ENCODE measurements at regions not wholly inside any gene's neighbourhood (a gene's known extent, or its start where the extent isn't known, plus 50 kb on each side); places are given as distances from the start of the nearest gene placed in this dataset.
"Not testable (repeated sequence)": the region's sequence is repeated elsewhere in the genome, so short reads cannot be mapped to it uniquely, and the experiment has no call there.

DNA sequence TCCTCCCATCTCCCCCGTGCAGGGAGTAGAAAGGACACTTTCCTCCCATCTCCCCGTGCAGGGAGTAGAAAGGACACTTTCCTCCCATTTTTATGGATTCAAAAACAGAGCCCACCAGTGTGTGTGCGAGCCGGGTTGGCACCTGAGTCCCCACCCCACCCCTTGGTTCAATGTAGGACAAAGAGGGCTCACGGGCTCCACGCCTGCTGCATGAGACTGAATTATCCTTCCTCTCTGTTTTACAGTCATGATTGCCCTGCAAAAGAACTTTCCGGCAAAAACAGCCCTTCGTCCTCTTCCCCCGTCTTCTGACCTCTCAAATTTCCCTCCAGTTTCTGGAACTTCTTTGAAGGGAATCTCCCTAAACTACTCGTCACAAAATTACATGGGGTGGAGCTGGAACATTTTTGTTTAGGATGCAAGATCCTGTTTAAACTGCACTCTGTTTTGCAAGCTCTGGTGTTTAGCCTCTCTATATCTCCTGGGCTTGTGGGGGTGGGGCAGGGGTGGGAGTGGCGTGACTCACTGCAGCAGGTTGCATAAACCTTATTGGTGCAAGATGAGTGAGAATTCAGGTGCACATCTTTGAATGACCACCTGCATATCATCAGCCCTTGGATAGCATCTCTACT is 99.8 kb downstream of the PSMG1 start:
- intact Hi-C loops (cut with micrococcal nuclease) = no loop called here

DNA sequence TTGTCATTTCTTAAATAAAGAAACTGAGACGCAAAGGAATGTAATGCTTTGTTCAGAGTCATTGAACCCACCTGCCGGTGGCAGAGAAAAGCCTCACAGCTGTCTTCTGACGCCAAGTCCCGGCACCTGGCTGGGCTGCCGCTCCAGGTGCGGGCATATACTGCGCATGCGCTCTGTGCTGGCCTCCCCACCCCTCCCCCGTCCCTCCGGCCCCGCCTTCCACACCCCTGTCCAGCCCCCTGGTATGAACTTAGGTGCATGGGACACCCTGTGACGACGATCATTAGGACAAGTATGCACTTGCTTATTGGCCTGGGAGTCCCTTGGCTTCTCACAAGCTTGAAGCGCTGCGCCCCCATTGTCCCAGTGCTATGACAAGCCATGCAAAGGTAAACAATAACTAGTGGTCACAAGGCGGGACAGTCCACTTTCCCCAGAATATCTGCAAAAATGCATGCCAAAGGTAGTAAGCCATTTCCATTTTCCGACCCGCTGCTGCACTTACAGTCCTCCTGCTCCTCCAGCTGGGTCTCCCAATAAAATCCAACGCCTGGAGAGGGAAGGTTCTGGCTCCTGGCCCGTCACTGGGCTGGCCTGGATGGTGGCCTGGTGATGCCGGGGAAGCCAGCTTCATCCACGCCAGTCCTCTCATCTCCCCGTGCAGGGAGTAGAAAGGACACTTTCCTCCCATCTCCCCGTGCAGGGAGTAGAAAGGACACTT is 100.4 kb downstream of the PSMG1 start:
- intact Hi-C loops (cut with micrococcal nuclease) = no loop called here

DNA sequence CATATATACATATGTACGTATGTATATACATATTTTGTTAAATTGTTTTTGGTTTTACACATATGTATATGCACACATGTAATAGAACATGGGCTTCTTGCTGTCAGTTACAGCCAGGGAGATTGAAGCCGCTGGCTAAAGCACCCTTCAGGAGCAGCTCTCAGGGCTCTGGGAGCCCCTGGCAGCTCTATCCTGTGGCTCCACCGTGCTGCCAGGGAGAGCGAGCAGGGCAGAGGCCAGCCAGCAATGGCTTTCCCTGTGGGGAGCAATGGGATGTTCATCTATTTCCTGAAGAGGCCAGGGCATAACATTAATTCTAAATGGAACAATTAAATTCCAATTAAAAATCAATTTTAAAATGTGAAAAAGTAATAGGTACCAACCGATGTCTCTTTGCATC is 102.9 kb downstream of the PSMG1 start:
- intact Hi-C loops (cut with micrococcal nuclease) = no loop called here

DNA sequence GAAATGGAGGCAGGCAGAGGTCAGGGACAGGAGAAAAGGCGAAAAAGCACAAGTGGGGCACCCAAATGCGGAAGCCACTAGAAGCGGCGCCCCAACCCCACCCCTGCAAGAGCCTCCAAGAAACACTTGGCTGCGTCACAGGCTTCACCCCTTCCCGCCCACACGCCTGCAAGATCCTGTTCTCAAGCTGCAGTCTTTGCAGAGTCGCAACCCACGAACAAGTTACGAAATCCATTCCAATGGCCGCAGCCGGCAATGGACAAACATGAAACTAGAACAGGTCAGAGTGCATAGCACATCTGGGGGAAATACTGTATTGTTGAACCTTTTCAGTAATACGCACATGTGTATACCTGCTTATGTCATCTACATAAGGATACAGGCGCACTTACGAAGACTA is 103.6 kb downstream of the PSMG1 start:
- intact Hi-C loops (cut with micrococcal nuclease) = no loop called here

DNA sequence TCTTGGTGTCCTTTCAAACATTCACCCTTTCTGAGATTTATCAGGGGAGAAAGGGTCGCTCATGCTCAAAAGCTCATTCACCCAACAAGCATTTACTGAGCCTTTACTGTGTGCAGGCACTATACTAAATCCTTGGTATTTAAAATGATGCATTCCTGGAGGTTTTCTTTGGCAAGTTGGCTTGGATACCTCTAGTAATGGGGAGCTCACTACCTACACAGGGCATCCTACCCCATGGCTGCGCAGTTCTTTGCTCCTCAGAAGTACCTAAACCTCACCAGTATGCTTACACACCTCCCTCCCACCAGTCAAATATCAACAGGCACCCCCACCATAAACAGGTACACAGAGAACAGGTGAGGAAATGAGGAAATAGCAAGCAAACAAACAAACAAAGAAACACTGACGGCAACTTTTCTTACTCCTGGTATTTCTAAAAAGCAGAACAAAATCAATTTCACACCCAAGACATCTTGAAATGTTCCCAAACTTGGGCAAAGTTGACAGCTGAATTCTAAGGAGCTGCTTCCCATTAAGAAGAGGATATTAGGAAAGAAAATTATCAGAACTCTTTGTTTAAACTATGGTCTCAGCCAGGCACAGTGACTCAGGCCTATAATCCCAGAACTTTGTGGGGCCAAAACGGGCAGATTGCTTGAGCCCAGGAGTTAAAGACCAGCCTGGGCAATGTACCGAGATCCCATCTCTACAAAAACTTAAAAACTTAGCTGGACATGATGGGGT is 104.8 kb downstream of the PSMG1 start:
- intact Hi-C loops (cut with micrococcal nuclease) = no loop called here

DNA sequence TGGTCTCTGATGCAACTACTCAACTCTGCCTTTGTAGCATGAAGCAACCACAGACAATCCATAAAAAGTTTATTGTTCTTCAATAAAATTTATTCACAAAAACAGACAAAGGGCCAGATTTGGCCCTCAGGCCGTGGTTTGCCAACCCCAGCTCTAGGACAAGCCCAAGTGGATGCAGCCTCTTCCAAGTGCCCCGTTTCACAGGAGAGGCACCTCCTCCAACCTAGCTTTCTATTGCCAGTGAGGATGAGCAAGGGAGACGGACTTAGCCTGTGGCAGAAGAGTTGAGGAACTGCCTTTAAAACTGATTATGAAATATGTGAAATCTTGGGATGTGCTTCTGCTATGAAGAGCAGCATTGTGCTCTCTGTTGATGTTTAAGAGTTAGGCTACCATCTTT is 105.4 kb downstream of the PSMG1 start:
- intact Hi-C loops (cut with micrococcal nuclease) = no loop called here

DNA sequence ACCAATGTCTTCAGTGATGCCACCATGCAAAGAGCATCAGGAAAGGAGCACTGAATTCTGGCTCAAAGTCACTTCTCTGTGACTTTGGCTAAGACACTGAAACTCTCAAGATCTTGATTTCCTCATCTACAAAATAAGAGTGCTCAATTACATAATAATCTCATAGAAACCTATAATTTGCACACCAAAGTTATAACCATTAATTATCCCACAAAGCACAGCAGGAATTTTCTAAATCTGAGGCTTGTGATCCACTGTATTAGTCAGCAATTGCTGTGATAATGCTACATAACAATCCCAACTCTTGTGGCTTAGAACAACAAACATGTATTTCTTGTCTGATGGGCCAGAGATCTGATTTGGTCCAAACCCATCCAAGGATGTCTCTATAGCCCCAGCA is 108.7 kb downstream of the PSMG1 start:
- intact Hi-C loops (cut with micrococcal nuclease) = no loop called here

DNA sequence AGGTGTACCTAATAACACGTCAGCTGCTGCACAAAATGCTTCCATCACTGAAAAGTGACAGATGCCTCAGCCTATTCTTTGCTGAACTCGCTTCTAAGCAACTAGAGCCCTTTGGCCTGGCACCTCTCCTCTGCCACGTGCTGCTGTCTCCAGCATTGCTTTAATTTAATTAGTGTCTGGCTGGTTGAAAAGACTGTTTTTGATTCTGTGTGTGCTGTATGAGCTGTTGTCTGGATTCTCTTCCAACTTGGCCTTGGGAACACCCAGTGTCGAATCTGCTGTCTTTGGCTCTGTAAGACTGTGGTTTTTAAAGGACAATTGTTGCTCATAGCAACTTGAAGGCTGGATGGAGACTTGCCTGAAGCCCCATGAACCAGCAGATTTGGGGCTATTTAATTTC is 109.5 kb downstream of the PSMG1 start:
- intact Hi-C loops (cut with micrococcal nuclease) = no loop called here

DNA sequence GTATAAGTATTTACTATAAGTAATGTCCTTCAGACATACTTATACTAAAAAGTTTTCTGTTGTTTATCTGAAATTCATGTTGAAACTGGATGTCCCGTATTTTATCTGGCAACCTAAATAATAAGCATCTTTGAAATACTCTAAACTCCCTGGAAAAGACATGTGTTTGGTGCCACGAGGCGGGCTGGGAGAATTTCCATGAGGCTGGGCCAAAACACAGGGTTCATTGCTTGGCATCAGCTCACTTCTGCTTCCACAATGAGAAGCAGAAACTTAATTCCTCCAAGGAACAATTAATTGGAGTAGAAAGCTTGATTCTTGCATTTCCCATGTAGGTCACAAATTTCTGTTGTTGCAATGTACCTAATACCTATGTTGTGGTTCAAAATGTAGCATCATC is 110.2 kb downstream of the PSMG1 start:
- intact Hi-C loops (cut with micrococcal nuclease) = no loop called here

DNA sequence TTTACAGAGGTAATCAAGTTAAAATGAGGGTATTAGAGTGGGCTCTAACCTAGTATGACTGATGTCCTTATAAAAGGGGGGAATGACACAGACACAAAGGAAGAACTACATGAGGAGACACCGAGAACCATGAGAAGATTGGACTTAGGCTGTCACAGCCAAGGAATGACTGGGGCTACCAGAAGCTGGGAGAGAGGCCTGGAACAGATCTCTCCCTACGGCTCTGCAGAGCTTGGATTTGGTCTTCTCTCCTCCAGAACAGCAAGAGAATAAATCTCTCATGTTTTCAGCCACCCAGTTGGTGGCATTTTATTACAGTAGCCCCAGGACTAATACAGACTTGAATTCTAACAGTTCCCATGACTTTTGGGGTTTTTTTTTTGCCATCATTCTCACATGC is 110.8 kb downstream of the PSMG1 start:
- intact Hi-C loops (cut with micrococcal nuclease) = no loop called here

DNA sequence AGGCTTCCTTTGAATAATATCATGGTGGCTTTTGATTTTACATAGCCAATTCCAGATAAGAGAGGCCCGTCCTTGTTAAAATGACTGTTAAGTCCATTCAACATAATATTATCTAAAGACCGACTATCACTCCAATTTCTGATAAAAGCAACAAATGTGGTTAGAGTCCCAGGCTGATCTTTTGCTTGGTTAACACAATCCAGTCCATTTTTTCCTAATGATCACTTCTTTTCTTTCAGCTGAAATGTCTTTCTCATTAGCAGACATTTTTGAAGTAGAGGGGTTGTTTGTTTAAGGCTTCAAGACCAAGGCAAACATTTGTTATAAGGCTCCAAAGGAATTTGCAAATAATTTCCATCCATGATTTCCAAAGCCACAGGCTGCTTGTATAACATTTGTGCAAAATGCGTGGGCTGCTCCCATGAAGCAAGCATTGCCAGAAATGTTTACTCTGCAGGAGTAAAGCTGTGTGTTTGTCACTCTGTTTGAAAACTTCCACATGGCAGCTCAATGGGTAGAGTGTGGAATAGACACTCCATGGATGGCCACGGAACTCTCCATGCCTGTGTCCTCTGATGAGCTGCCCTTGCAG is 111.5 kb downstream of the PSMG1 start:
- intact Hi-C loops (cut with micrococcal nuclease) = no loop called here

DNA sequence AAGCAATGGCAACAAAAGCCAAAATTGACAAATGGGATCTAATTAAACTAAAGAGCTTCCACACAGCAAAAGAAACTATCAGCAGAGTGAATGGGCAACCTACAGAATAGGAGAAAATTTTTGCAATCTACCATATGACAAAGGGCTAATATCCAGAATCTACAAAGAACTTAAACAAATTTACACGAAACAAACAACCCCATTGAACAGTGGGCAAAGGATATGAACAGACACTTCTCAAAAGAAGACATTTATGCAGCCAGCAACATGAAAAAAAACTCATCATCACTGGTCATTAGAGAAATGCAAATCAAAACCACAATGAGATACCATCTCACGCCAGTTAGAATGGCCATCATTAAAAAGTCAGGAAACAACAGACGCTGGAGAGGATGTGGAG is 113.4 kb downstream of the PSMG1 start:
- intact Hi-C loops (cut with micrococcal nuclease) = not testable (repeated sequence)

DNA sequence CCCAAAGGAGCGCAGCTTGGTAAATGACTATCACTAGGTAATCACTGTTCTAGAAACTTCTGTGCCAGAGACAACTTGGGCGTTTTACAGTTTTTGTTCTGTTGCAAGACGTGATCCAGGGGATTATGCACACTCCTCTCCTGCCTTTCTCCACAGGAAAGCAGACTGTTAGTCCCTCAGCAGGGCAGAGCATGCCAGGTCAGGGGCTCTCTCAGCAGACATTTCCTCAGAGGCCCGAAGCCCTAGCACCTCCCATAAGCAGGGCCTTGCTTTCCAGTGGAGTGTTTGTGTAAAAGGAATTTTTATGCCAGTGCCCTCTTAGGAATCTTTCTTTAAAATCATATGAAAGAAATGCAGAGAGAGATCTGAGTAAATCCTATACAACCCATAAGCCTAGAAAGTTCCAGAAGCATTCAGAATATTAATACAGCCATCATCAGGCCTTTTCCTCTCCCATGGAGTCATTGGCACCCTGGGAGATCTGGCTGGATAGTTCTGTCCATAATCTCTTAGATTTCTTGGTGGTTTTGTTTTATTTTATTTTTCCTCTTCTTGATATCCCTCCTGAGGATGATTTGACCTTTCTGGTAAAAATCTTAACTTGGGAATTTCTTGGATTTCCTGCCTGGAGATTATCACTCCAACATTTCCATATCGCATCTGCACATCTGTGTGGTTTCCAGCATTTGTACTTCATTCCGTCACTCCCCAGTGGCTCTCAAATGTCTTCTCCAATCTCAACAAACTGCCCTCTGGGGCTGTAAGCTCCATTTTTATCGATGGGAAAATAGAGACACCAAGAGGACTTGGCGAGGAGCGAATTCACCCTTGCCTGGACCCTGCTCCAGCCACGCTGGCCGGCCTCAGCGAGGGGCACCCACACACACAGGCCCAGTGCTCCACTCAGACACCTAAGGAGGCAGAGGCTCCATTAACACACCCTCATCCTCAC is 116.1 kb downstream of the PSMG1 start:
- intact Hi-C loops (cut with micrococcal nuclease) = no loop called here

DNA sequence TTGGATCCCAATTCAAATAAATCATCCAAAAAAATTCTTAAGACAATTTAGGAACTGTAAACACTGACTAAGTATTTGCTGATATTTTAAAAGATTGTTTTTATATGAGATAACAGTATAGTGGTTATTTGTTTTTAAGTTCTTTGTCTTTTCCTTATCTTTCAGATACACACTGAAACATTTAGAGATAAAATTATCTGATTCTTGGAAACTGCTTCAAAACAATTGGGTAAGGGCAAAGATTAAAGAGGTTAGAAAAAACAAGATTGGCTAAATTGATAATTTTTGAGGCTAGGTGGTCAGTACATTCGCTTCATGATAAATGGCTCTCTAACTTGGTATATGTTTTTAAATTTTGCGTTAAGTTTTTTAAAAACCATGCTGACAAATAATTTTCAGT is 117.3 kb downstream of the PSMG1 start:
- intact Hi-C loops (cut with micrococcal nuclease) = no loop called here

DNA sequence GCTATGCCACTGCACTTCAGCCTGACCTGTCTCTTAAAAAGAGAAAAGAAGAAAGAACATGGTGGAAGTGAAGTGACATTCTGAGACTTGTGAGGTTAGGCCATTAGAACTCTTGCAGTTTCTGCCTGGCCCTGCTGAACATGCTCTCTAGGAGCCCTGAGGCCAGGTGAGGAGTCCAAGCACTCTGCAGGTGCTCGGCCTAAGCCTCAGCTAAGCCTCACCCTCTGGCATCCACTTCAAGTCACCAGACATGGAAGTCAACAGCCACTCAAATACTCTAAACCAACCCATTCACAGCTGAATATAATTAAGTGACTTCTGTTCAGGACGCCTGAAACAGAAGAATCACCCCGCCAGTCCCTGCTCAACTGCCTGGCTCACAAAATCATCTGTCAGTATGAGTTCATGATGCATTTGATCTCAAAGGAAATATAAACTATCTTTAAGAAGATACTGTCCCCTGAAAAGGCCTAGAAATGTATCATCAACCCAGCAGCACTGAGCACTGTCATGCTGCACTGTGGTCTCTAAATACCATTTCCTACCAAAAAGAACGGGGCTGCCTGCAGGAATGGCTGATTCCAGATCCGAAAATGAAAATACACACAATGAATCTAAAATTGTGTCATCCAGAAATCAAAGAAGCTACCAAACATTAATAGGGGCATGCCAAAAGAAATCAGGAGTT is 118.8 kb downstream of the PSMG1 start:
- intact Hi-C loops (cut with micrococcal nuclease) = no loop called here

DNA sequence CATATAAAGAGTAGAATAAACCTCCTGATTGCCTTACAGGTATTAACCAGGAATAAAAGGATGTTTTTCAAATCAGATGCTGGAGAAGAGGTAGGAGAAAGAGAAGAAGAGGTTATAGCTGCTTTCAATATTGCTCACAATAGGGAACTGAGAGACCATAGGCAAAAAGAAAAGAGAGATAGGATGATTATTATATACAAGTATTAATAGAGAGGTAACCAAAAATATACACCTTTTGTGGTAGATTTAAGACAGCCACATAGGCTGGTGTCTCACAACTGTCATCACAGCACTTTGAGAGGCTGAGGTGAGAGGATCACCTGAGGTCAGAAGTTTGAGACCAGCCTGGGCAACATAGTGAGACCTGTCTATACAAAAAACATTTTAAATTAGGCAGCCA is 119.7 kb downstream of the PSMG1 start:
- intact Hi-C loops (cut with micrococcal nuclease) = no loop called here

DNA sequence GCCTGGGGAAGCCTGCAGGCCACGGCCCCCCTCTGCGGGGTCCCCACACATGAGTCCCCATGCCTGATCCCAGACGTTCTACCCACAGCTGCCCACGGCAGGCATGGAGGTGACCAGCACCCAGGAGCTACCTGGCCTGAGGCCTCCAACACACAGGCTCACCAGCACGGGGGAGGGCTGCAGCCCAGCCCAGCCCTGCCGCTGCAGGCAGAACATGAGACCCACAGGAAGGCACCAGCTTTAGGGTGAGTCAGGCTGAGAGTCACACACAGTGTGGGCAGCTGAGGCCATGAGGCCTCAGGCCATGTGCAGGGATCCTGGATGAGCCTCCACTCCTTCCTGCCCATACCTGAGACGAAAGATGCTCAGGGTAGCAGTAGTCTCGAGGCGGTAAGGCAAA is 121.1 kb downstream of the PSMG1 start:
- intact Hi-C loops (cut with micrococcal nuclease) = no loop called here

DNA sequence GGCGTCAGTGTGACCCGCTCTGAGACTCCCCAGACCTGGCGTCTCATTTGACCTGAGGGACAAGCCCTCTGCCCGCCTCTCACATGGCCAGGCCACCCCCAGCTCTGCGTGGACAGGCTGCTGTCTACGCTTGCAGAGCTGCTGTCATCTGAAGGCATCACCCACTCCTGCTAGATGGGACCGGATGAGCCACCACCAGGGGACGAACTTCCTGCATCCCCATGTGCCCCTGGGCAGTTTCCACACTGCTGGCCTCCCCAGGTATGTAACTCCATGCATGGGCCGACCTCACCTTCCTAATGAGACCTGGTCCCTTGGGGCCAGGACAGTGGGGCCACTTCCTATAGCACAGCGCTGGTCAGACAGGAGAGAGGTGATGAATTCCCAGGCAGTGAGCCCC is 121.5 kb downstream of the PSMG1 start:
- intact Hi-C loops (cut with micrococcal nuclease) = no loop called here

DNA sequence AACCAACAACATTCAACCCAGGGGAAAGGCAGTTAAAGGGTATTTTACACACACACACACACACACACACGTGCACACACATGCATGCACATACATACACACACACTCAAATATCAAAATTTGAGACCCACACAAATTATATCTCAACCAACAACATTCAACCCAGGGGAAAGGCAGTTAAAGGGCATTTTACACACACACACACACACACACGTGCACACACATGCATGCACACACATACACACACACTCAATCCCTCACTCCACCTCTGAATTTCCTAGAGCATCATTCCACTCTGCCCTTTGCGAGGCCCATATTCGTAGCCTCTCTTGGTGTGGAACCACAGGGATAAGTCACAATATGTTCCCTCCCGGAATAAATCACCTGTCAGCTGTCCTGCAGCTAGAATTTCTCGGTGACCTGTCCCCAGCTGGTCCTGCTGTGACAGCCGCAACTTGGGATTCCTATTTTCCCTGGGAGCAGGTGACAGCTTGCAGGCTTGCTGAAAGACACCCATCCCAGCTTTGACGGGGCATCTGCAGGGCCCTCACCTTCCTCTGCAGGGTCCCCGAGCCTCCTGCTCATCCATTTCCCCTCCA is 122.7 kb downstream of the PSMG1 start:
- intact Hi-C loops (cut with micrococcal nuclease) = no loop called here

DNA sequence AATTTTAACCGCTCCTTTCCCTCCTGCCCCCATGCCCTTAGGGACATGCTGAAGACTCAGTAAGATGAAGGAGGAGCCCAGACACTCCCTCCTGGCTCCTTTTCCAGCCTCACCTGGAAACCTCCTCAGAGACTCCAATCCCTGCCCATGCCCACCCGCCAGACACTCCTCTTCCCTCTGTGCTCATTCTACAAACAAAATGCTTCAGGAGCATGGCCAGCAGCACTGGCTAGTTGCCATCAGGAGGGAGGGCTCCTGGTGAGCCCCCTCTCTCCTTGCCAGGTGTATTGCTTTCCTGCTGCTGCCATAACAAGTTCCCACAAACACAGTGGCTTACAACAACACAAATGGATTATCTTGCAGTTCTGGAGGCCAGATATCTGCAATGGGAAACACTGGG is 126.1 kb downstream of the PSMG1 start:
- intact Hi-C loops (cut with micrococcal nuclease) = no loop called here
